ENCODE measurements at regions not wholly inside any gene's neighbourhood (a gene's known extent, or its start where the extent isn't known, plus 50 kb on each side); places are given as distances from the start of the nearest gene placed in this dataset.

- no peak for DNase-seq (ENCODE audit: low read depth)
These were observed 221.4 kb upstream of the TRIB2 start for GRCh38 chr2:12495247-12495868.

- DNase-seq (ENCODE audit: low read depth): no peak
These were observed 218.4 kb upstream of the TRIB2 start for GRCh38 chr2:12498286-12498685.

GRCh38 chr2:12498704-12499103, 218.0 kb upstream of the TRIB2 start:
- no peak for DNase-seq (ENCODE audit: low read depth)

- no peak for DNase-seq (ENCODE audit: low read depth)
These were observed 215.8 kb upstream of the TRIB2 start for GRCh38 chr2:12500899-12501298.

GRCh38 chr2:12501469-12502158, 215.1 kb upstream of the TRIB2 start:
- peak; percentile 43 for DNase-seq (ENCODE audit: low read depth)

GRCh38 chr2:12502759-12503158, 214.0 kb upstream of the TRIB2 start:
- no peak for DNase-seq (ENCODE audit: low read depth)

GRCh38 chr2:12504443-12504842, 212.3 kb upstream of the TRIB2 start:
- DNase-seq (ENCODE audit: low read depth): no peak

GRCh38 chr2:12506846-12507245, 209.9 kb upstream of the TRIB2 start:
- no peak for DNase-seq (ENCODE audit: low read depth)

- no peak for DNase-seq (ENCODE audit: low read depth)
These were observed 209.4 kb upstream of the TRIB2 start for GRCh38 chr2:12507295-12507694.

GRCh38 chr2:12510070-12510469, 206.7 kb upstream of the TRIB2 start:
- no peak for DNase-seq (ENCODE audit: low read depth)

GRCh38 chr2:12513339-12513738, 203.4 kb upstream of the TRIB2 start:
- no peak for DNase-seq (ENCODE audit: low read depth)

GRCh38 chr2:12514168-12514567, 202.6 kb upstream of the TRIB2 start:
- no peak for DNase-seq (ENCODE audit: low read depth)

GRCh38 chr2:12514631-12515437, 201.9 kb upstream of the TRIB2 start:
- DNase-seq (ENCODE audit: low read depth): no peak

GRCh38 chr2:12515871-12516270, 200.9 kb upstream of the TRIB2 start:
- DNase-seq (ENCODE audit: low read depth): no peak

GRCh38 chr2:12533337-12534005, 183.3 kb upstream of the TRIB2 start:
- DNase-seq (ENCODE audit: low read depth): no peak

- DNase-seq (ENCODE audit: low read depth): no peak
These were observed 182.0 kb upstream of the TRIB2 start for GRCh38 chr2:12534646-12535263.

GRCh38 chr2:12536976-12537375, 179.8 kb upstream of the TRIB2 start:
- no peak for DNase-seq (ENCODE audit: low read depth)

GRCh38 chr2:12538138-12538694, 178.5 kb upstream of the TRIB2 start:
- no peak for DNase-seq (ENCODE audit: low read depth)

- DNase-seq (ENCODE audit: low read depth): no peak
These were observed 177.4 kb upstream of the TRIB2 start for GRCh38 chr2:12539336-12539735.

GRCh38 chr2:12539776-12540562, 176.8 kb upstream of the TRIB2 start:
- no peak for DNase-seq (ENCODE audit: low read depth)
